ENCODE measurements at regions not wholly inside any gene's neighbourhood (a gene's known extent, or its start where the extent isn't known, plus 50 kb on each side); places are given as distances from the start of the nearest gene placed in this dataset.
"Not testable (repeated sequence)": the region's sequence is repeated elsewhere in the genome, so short reads cannot be mapped to it uniquely, and the experiment has no call there.

GRCh38 chr14:26304056-26304455 is 293.8 kb downstream of the NOVA1 start:
- DNase-seq (ENCODE audit: low spot score) = no peak

GRCh38 chr14:26293909-26294308 is 303.9 kb downstream of the NOVA1 start:
- DNase-seq (ENCODE audit: low spot score) = no peak

GRCh38 chr14:26289891-26290486 is 307.8 kb downstream of the NOVA1 start:
- DNase-seq (ENCODE audit: low spot score) = no peak

- DNase-seq (ENCODE audit: low spot score) = no peak
Observed at GRCh38 chr14:26286913-26287205, 311.0 kb downstream of the NOVA1 start.

- DNase-seq (ENCODE audit: low spot score) = no peak
Observed at GRCh38 chr14:26286081-26286912, 311.5 kb downstream of the NOVA1 start.

DNA sequence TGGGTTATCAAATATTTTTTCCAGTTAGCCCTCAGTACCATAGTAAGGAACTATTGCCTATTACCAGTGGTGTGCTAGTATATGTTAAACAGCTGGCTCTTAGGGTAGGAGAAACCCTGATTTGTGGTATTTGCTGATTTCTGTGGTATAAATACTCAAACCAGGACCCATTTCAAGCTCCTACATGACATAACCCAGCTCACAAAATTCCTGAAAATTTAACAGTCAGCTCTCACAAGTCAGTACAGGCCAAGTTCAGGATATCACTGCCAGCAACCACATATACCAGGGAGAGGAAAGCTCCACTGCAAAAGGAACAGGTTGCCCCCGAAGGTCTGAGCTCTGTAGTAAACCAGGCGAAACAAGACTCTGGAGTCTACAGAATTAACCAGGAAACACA is 315.3 kb downstream of the NOVA1 start:
- DNase-seq (ENCODE audit: low spot score) = no peak

DNA sequence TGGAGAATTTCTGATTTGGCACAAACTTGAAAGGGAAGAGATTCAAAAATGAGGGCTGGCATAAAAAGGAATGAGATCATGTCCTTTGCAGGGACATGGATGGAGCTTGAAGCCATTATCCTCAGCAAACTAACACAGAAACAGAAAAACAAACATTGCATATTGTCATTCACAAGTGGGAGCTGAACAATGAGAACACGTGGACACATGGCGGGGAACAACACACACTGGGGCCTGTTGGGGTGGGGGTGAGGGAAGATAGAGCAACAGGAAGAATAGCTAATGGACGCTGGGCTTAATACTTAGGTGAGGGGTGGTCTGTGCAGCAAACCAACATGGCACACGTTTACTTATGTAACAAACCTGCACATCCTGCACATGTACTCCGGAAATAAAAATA is 315.8 kb downstream of the NOVA1 start:
- DNase-seq (ENCODE audit: low spot score) = not testable (repeated sequence)

GRCh38 chr14:26281280-26281998 is 316.4 kb downstream of the NOVA1 start:
- DNase-seq (ENCODE audit: low spot score) = peak; percentile 26

DNA sequence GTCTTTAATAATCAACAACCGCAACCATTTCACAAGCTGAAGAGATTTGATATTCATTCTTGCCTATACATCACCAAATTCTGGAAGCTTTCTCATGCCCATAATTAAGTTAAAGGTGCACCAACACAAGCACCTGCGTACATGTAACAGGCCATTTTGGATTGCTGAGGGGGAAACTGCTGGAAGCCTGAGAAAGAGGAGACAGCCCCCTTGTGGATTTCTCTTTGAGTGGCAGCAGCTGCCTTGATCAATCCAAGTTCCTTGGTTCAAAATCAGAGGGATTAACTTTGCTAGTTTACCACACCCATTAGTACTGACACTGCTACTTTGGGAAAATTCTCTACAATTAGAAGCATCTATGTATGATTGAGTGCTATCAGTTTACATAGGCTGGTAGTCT is 321.1 kb downstream of the NOVA1 start:
- peak; percentile 5 for DNase-seq (ENCODE audit: low spot score)

- no peak for DNase-seq (ENCODE audit: low spot score)
Observed at GRCh38 chr14:26265170-26265685, 332.6 kb downstream of the NOVA1 start.

DNA sequence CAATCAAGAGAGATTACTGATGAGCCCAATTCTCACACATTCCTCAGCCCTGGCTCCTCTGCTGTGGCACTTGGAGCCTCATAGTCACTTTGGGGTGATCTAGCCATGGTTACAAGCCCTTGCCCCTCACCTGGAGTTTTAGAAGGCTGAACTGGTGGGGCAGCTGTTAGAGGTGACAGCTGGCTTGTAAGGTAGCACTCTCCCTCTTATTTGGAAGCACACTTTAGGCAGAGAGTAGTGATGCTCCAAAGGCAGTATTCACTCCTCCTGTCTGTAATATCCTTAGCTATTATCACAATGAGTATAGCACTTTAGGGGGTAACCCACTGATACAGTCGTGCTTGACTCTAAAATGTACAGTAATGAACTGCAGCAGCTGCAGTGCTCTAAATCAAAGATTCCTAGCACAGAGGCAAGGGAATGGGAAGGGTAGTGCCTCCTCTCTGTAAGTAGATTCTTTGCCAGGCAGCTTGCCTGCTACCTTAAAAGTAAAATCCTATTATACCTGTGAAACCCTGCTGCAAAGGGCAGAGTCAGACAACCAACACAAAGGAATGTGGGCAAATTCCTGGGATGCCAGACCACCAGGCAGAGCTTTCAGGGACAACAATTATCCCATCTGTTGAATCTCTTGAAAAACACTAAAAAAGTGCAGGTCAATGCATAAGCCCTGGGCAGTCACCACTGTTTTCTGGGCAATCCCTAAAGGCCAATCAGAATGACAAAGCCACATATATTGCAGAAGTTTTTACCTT is 336.3 kb downstream of the NOVA1 start:
- no peak for DNase-seq (ENCODE audit: low spot score)

DNA sequence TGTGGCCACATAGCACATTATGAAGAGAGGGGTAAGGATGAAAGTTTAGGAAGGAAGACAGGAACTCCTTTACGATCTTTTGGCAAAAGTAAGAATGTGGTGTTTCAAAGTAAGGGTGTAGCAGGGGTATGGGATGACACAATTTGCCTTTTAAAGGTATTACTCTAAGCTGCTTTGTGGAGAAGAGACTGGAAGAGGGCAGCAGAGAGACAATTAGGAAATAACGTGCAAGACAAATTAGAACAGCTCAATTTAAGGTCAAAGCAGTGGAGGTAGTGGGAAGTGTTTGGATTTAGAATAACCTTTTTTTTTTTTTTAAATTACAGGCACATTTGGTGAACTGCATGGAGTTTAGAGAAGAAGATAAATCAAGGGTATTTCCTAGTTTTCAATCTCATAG is 342.6 kb downstream of the NOVA1 start:
- peak; percentile 50 for DNase-seq (ENCODE audit: low spot score)

DNA sequence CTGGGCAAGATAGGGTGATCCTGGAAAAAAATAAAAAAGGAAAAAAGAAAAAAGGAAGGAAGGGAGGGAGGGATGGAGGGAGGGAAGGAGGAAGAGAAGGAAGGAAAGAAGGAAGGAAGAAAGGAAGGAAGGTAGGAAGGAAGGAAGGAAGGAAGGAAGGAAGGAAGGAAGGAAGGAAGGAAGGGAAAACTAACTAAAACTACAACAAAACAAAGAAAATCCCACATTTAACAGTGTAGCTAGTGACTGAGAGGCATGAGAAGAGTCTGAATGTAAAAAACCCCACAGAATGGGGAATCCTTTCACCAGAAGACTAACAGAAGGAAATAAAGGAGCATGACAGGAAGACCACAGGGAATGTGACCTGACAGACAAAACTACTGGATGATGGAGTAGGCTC is 345.7 kb downstream of the NOVA1 start:
- DNase-seq (ENCODE audit: low spot score) = no peak

DNA sequence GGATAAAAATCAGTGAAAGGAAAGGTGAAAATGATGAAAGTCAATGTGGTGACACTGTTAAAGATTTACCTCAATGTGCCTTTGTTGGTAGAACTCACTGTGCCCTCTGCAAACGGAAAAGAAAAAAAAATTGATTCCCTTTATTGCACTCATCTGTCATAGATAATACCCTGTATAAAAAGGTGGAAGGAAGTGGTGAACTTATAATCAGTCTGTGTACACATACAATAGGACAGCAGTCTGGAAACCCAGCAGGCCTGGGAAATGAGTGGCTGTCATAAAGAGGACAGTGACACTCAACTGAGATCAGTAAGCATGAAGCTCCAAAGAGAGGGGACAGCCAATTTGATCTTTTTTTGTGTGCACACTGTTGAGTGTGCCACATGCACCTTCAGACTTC is 364.7 kb downstream of the NOVA1 start:
- DNase-seq (ENCODE audit: low spot score) = no peak

- no peak for DNase-seq (ENCODE audit: low spot score)
Observed at GRCh38 chr14:26218861-26219260, 379.0 kb downstream of the NOVA1 start.

DNA sequence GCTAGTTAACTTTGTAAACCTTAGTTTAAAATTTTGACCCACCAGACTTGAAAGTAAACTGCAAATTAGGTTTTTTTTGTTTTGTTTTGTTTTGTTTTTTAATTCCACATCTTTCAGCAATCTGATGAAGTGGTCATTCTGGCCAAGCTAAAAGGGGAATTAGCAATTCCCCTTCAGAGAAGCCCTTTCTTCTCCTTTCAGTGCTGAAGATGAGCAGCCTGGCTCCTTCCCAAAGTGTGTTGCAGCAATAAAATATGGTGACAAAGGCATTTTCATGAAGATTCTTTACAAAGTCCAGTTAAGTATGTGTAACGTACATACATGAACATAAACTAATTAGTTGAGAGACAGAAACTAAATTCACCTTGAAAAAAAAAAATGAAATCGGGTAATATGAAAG is 380.1 kb downstream of the NOVA1 start:
- DNase-seq (ENCODE audit: low spot score) = no peak

- no peak for DNase-seq (ENCODE audit: low spot score)
Observed at GRCh38 chr14:26216786-26217185, 381.0 kb downstream of the NOVA1 start.

DNA sequence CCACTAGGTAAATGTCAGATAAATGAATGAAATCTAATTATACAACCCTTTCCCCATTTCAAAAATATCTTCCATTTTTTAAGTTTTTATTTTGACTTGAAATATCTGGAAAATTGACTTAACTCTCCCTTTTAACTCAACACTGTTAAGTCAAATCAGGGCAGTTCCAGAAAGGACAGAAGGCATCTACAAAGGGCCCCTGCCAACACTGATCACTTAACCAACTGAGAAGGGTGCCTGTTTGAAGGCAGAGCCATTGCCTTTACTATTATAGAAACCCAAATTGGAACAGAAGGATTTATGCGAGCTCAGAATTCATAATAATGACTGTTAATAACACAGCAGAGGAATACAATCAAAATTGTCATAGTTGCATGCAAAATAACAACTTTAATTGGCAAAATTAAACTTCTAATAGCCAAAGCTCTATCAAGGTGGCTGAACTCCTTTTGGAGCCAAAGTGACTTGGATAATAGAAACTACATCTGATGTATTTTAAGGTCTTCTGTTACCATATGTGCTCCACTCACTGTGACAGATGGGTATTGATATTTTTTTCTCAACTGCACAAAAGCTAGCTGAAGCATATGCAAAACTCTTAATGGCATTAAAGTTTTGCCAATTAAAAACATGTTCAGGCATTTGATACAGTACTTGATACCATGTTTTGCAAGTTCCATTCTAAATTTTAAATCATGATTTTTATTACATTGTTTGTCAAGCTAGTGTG is 383.8 kb downstream of the NOVA1 start:
- no peak for DNase-seq (ENCODE audit: low spot score)

DNA sequence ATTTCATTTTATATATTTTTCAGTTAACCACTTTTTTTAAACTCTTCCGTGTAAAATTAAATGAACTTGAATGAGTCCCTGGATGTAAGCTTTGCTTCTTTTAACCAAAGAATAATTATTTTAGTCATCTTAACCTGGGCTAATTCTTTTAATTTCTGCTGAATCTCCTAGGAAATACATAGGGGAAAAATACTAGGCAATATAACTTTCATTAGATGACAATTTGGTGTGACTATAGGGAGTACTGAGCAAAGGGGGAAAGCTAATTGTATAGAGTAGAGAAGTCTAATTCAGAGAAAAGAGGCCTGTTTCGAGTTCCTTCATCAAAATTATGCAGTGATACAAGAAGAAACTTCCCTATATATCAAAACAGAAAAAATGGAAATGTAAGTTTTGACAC is 388.1 kb downstream of the NOVA1 start:
- DNase-seq (ENCODE audit: low spot score) = no peak

DNA sequence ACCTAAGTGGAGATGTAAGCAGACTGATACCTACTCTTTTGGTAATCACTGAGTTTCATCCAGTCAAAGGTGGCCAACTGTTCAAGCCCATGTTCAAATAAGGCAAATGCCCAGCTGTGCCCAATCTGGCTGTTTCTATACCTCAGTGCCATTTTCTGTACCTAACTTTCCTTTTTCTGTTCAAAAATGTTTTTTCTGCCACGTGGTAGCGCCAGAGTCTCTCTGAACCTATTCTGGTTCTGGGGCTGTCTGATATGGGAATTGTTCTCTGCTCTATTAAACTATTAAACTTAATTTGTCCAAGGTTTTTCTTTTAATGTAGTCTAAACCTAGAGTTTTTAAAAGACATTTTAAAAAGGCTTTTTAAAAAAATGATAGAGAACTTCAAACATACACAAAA is 391.2 kb downstream of the NOVA1 start:
- no peak for DNase-seq (ENCODE audit: low spot score)

DNA sequence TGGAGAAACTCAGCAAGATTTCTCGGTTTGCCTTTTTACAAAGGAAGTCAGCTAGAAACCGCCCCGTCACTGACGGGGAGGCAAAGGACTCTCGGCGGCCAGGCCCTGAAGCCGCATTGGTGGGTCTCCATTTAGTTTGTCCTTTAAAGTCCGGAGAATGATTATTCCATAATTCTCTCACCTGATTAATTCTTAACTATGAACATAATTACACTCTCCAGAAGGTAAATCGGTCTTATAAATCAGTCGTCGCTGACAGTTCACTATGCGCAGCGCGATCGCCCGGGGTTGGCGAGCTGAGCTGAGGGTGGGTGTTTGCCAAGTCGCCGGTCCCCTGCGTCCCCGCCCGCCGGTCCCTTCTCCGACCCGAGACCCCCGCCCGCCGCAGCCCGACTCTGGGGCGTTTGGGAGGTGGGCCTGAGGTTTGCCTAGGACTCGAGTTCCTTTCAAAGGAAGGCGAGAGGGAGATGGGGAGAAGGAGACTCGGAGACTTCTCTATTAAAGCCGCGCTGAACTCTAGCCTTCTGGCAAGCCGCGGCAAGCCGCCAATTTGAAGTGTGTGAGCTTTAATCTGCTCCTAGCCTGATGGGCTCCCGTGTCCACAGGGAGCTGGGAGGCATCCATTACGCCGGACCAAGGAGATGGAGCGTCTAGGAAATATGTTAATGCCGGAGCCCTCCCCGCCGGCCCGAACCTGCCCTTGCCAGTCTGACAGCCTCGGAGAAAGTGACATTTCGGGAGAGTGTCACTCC is 392.9 kb downstream of the NOVA1 start:
- no peak for DNase-seq (ENCODE audit: low spot score)
